HS-5 (cell line): ENCODE measurements at regions not wholly inside any gene's neighbourhood (a gene's known extent, or its start where the extent isn't known, plus 50 kb on each side); places are given as distances from the start of the nearest gene placed in this dataset.

Source experiments
- DNase-seq: peaks from one replicate; pipeline ENCODE4 v3.0.0-alpha.2; 2012; ENCODE audit warnings: low read depth

- no peak for DNase-seq
Measured at GRCh38 chr1:199701726-199702125, 325.8 kb upstream of the NR5A2 start.

- no peak for DNase-seq
Measured at GRCh38 chr1:199704231-199704630, 323.3 kb upstream of the NR5A2 start.

GRCh38 chr1:199705825-199706224 lies 321.7 kb upstream of the NR5A2 start:
- DNase-seq: no peak

- DNase-seq: no peak
Measured at GRCh38 chr1:199706826-199707606, 320.5 kb upstream of the NR5A2 start.

GRCh38 chr1:199710974-199711373 lies 316.5 kb upstream of the NR5A2 start:
- no peak for DNase-seq

- no peak for DNase-seq
Measured at GRCh38 chr1:199716729-199717128, 310.8 kb upstream of the NR5A2 start.

- no peak for DNase-seq
Measured at GRCh38 chr1:199719156-199719842, 308.2 kb upstream of the NR5A2 start.

- no peak for DNase-seq
Measured at GRCh38 chr1:199720496-199720895, 307.0 kb upstream of the NR5A2 start.

GRCh38 chr1:199721001-199721400 lies 306.5 kb upstream of the NR5A2 start:
- no peak for DNase-seq

GRCh38 chr1:199723250-199723956 lies 304.1 kb upstream of the NR5A2 start:
- DNase-seq: peak; percentile 25

- no peak for DNase-seq
Measured at GRCh38 chr1:199724049-199724448, 303.5 kb upstream of the NR5A2 start.

GRCh38 chr1:199725002-199725565 lies 302.4 kb upstream of the NR5A2 start:
- no peak for DNase-seq

GRCh38 chr1:199727682-199728081 lies 299.8 kb upstream of the NR5A2 start:
- no peak for DNase-seq

GRCh38 chr1:199728345-199728744 lies 299.2 kb upstream of the NR5A2 start:
- DNase-seq: no peak

- no peak for DNase-seq
Measured at GRCh38 chr1:199733125-199733524, 294.4 kb upstream of the NR5A2 start.

GRCh38 chr1:199734186-199734585 lies 293.3 kb upstream of the NR5A2 start:
- DNase-seq: no peak

GRCh38 chr1:199735660-199736059 lies 291.9 kb upstream of the NR5A2 start:
- no peak for DNase-seq

GRCh38 chr1:199736646-199737045 lies 290.9 kb upstream of the NR5A2 start:
- no peak for DNase-seq

- no peak for DNase-seq
Measured at GRCh38 chr1:199741586-199741985, 285.9 kb upstream of the NR5A2 start.

GRCh38 chr1:199742547-199742946 lies 285.0 kb upstream of the NR5A2 start:
- DNase-seq: peak; percentile 73

GRCh38 chr1:199743227-199743626 lies 284.3 kb upstream of the NR5A2 start:
- no peak for DNase-seq

- DNase-seq: no peak
Measured at GRCh38 chr1:199746666-199747384, 280.7 kb upstream of the NR5A2 start.
